Ovary (tissue), 7 donors: ENCODE measurements at regions not wholly inside any gene's neighbourhood (a gene's known extent, or its start where the extent isn't known, plus 50 kb on each side); places are given as distances from the start of the nearest gene placed in this dataset.
"Not testable (repeated sequence)": the region's sequence is repeated elsewhere in the genome, so short reads cannot be mapped to it uniquely, and the experiment has no call there.

Experiments
- DNase-seq, 5 donors: peaks; one replicate each; pipeline ENCODE4 v3.0.0-alpha.2; 2019 to 2020
- H3K27ac ChIP-seq, 2 donors: fragments of 200-600 bp; one replicate each; pipeline versions ENCODE4 v1.5.1 to v1.8.0; 2019 to 2022
- H3K27me3 ChIP-seq: fragments of 200-600 bp; one replicate; pipeline ENCODE4 v1.8.0; 2022
- H3K36me3 ChIP-seq: fragments of 200-600 bp; sonication (generic); one replicate; pipeline ENCODE4 v1.5.1; 2019
- H3K4me1 ChIP-seq: one replicate; pipeline ENCODE4 v1.8.1; 2013; ENCODE audit warnings: mild to moderate bottlenecking, moderate library complexity; ENCODE audit not compliant: insufficient read depth
- H3K4me3 ChIP-seq: fragments of 200-600 bp; sonication (generic); one replicate; pipeline ENCODE4 v1.5.1; 2017
- H3K9me3 ChIP-seq, 2 donors: fragments of 200-600 bp in 1 of 2; sonication (generic) in 1 of 2; one replicate each; pipeline versions ENCODE4 v1.5.1 to v1.8.1; 2013 to 2019; ENCODE audit warnings: mild to moderate bottlenecking in 1 of 2, moderate library complexity in 1 of 2
- CTCF ChIP-seq, 3 donors: fragments of 450-650 bp in 2 of 3; fragments of 200-600 bp in 1 of 3; IDR thresholded peaks; one replicate each; pipeline versions ENCODE4 v1.5.1 to v1.8.0; 2016 to 2022; ENCODE audit warnings: antibody characterized with exemption in 3 of 3, mild to moderate bottlenecking in 1 of 3
- EP300 ChIP-seq: sonication (generic); formaldehyde crosslinking; IDR thresholded peaks from one replicate; pipeline ENCODE4 v1.6.1; 2017; ENCODE audit warnings: antibody characterized with exemption
- POLR2A ChIP-seq: fragments of 450-650 bp; IDR thresholded peaks from one replicate; pipeline ENCODE4 v1.6.1; 2017; ENCODE audit warnings: antibody characterized with exemption, mild to moderate bottlenecking, moderate library complexity
- WGBS, 3 donors: extraction: QIAGEN DNeasy Blood & Tissue Kit in 1 of 3; methylation state at CpG; one replicate each; pipeline versions ENCODE4 v1.1.5 to v1.1.7; 2013 to 2017; 5-methylcytosine and 5-hydroxymethylcytosine counted together
- intact Hi-C, 4 donors: fragments of 100-400 bp; cut with DNase I; formaldehyde crosslinking; loops; one replicate each; pipeline versions ENCODE4 v1.11.0 to v1.15.1; 2022 to 2023
- donor health status: DM: no; HTN: no; CAD: no; lungs with moderate emphysema.
- donor health status: DM: no; HTN: no; CAD: no.
- donor health status: Bipolar disorder and iron deficiency.
- donor health status: DM: no; HTN: no; CAD: no.
- donor health status: DM: yes; HTN: yes; CAD: no.

- intact Hi-C loops, result no loop called here
- Histone ChIP-seq H3K27me3 (no peaks in the 10 kb centered on the region), H3K4me1 (no peaks in the 10 kb centered on the region), H3K36me3 (no peaks in the 10 kb centered on the region), H3K4me3 (no peak overlapping the region), H3K9me3 (no peaks in the 10 kb centered on the region), H3K27ac (no peak overlapping the region)
- no peak for TF ChIP-seq EP300
- no peak for TF ChIP-seq CTCF (IDR thresholded peaks at IDR 0.05)
- TF ChIP-seq POLR2A, result no peak
- WGBS, 3 donors, result 78 to 94% (median 79%) methylated on average over 1 of the region's 1 CpG
- no peak for DNase-seq
Measured at GRCh38 chr11:114953039-114953438, 274.7 kb downstream of the NXPE2 start.

GRCh38 chr11:114955923-114956322, 277.6 kb downstream of the NXPE2 start:
- Histone ChIP-seq H3K4me1 (no peaks in the 10 kb centered on the region), H3K36me3 (no peaks in the 10 kb centered on the region), H3K9me3 (no peaks in the 10 kb centered on the region), H3K27me3 (no peaks in the 10 kb centered on the region), H3K4me3 (no peak overlapping the region), H3K27ac (no peak overlapping the region)
- TF ChIP-seq EP300 (no peak), POLR2A (no peak), CTCF (IDR thresholded peaks at IDR 0.05) (no peak)
- intact Hi-C loops, result no loop called here
- no peak for DNase-seq
- 39 to 58% (median 43%) methylated on average over 1 of the region's 1 CpG for WGBS, 3 donors

GRCh38 chr11:114956566-114956965, 278.2 kb downstream of the NXPE2 start:
- intact Hi-C loops, result no loop called here
- no peaks in the 10 kb centered on the region for H3K9me3 ChIP-seq
- no peak overlapping the region for H3K27ac ChIP-seq
- H3K27me3 ChIP-seq, result no peaks in the 10 kb centered on the region
- H3K4me1 ChIP-seq, result no peaks in the 10 kb centered on the region
- 64 to 69% (median 68%) methylated on average over 5 of the region's 5 CpGs for WGBS, 3 donors
- no peak for TF ChIP-seq CTCF (IDR thresholded peaks at IDR 0.05)
- no peak for TF ChIP-seq POLR2A
- DNase-seq, result no peak
- no peak overlapping the region for H3K4me3 ChIP-seq
- no peaks in the 10 kb centered on the region for H3K36me3 ChIP-seq

GRCh38 chr11:114959953-114960505, 281.7 kb downstream of the NXPE2 start:
- Histone ChIP-seq H3K27me3 (no peaks in the 10 kb centered on the region), H3K9me3 (no peaks in the 10 kb centered on the region), H3K27ac (no peak overlapping the region), H3K4me1 (no peaks in the 10 kb centered on the region), H3K4me3 (no peak overlapping the region), H3K36me3 (no peaks in the 10 kb centered on the region)
- intact Hi-C loops, result no loop called here
- no peak for DNase-seq
- 48 to 55% (median 50%) methylated on average over 8 of the region's 8 CpGs for WGBS, 3 donors
- TF ChIP-seq EP300 (no peak), CTCF (IDR thresholded peaks at IDR 0.05) (no peak), POLR2A (no peak)

- H3K4me1 ChIP-seq, H3K9me3 ChIP-seq, intact Hi-C loops, DNase-seq, H3K4me3 ChIP-seq, H3K36me3 ChIP-seq, H3K27me3 ChIP-seq, H3K27ac ChIP-seq: not testable (repeated sequence)
- 94 to 97% (median 96%) methylated on average over 13 to 21 of the region's 21 CpGs for WGBS, 3 donors
Measured at GRCh38 chr11:114960819-114961218, 282.5 kb downstream of the NXPE2 start.
